ENCODE measurements at regions not wholly inside any gene's neighbourhood (a gene's known extent, or its start where the extent isn't known, plus 50 kb on each side); places are given as distances from the start of the nearest gene placed in this dataset.

GRCh38 chr14:29169408-29169807 is 402.8 kb downstream of the FOXG1 start:
- DNase-seq (ENCODE audit: low read depth) = no peak
- no peak for TF ChIP-seq CTCF (IDR thresholded peaks at IDR 0.05; ENCODE audit: low read length, missing control alignments)
- H3K4me3 ChIP-seq (replicated peaks; ENCODE audit: low read depth, low read length) = no peak overlapping the region

GRCh38 chr14:29175706-29176105 is 409.1 kb downstream of the FOXG1 start:
- TF ChIP-seq CTCF (IDR thresholded peaks at IDR 0.05; ENCODE audit: low read length, missing control alignments) = no peak
- no peak overlapping the region for H3K4me3 ChIP-seq (replicated peaks; ENCODE audit: low read depth, low read length)
- no peak for DNase-seq (ENCODE audit: low read depth)

- DNase-seq (ENCODE audit: low read depth) = no peak
- TF ChIP-seq CTCF (IDR thresholded peaks at IDR 0.05; ENCODE audit: low read length, missing control alignments) = no peak
- no peak overlapping the region for H3K4me3 ChIP-seq (replicated peaks; ENCODE audit: low read depth, low read length)
Observed at GRCh38 chr14:29176876-29177275, 410.3 kb downstream of the FOXG1 start.

- no peak for TF ChIP-seq CTCF (IDR thresholded peaks at IDR 0.05; ENCODE audit: low read length, missing control alignments)
- H3K4me3 ChIP-seq (replicated peaks; ENCODE audit: low read depth, low read length) = no peak overlapping the region
- DNase-seq (ENCODE audit: low read depth) = no peak
Observed at GRCh38 chr14:29178971-29179370, 412.4 kb downstream of the FOXG1 start.

- no peak overlapping the region for H3K4me3 ChIP-seq (replicated peaks; ENCODE audit: low read depth, low read length)
- DNase-seq (ENCODE audit: low read depth) = no peak
- TF ChIP-seq CTCF (IDR thresholded peaks at IDR 0.05; ENCODE audit: low read length, missing control alignments) = no peak
Observed at GRCh38 chr14:29191092-29191491, 424.5 kb downstream of the FOXG1 start.

GRCh38 chr14:29197557-29197956 is 431.0 kb downstream of the FOXG1 start:
- TF ChIP-seq CTCF (IDR thresholded peaks at IDR 0.05; ENCODE audit: low read length, missing control alignments) = no peak
- no peak for DNase-seq (ENCODE audit: low read depth)
- H3K4me3 ChIP-seq (replicated peaks; ENCODE audit: low read depth, low read length) = no peak overlapping the region

- TF ChIP-seq CTCF (IDR thresholded peaks at IDR 0.05; ENCODE audit: low read length, missing control alignments) = no peak
- H3K4me3 ChIP-seq (replicated peaks; ENCODE audit: low read depth, low read length) = no peak overlapping the region
- no peak for DNase-seq (ENCODE audit: low read depth)
Observed at GRCh38 chr14:29205658-29206057, 439.1 kb downstream of the FOXG1 start.

All from fibroblast of pulmonary artery (primary cell).